H9 (cell line): ENCODE measurements at regions not wholly inside any gene's neighbourhood (a gene's known extent, or its start where the extent isn't known, plus 50 kb on each side); places are given as distances from the start of the nearest gene placed in this dataset.

ENCODE experiments used
- DNase-seq: peaks from one replicate; pipeline ENCODE4 v3.0.0-alpha.2; 2017
- H2AFZ ChIP-seq: one replicate; pipeline ENCODE4 v1.6.1; 2013; ENCODE audit warnings: mild to moderate bottlenecking, low read length, control low read depth, moderate library complexity
- H2AK5ac ChIP-seq: 2 replicates; pipeline ENCODE4 v1.6.1; 2013; ENCODE audit warnings: low read length, control low read depth, mixed read lengths; ENCODE audit not compliant: insufficient read length
- H2BK120ac ChIP-seq: one replicate; pipeline ENCODE4 v1.6.1; 2013; ENCODE audit warnings: low read depth, mild to moderate bottlenecking, low read length, control low read depth, inconsistent platforms; ENCODE audit not compliant: poor library complexity, severe bottlenecking
- H2BK12ac ChIP-seq: 2 replicates; pipeline ENCODE4 v1.6.1; 2013; ENCODE audit warnings: low read length, control low read depth, mixed read lengths, low read depth; ENCODE audit not compliant: insufficient read length
- H2BK15ac ChIP-seq: 2 replicates; pipeline ENCODE4 v1.6.1; 2013; ENCODE audit warnings: low read depth, low read length, control low read depth
- H2BK20ac ChIP-seq: one replicate; pipeline ENCODE4 v1.6.1; 2013; ENCODE audit warnings: low read depth, mild to moderate bottlenecking, low read length, control low read depth, inconsistent platforms; ENCODE audit not compliant: poor library complexity, severe bottlenecking
- H2BK5ac ChIP-seq: 2 replicates; pipeline ENCODE4 v1.6.1; 2013; ENCODE audit warnings: low read length, control low read depth, mixed read lengths; ENCODE audit not compliant: insufficient read length
- H3K14ac ChIP-seq: 2 replicates; pipeline ENCODE4 v1.6.1; 2013; ENCODE audit warnings: low read length, control low read depth; ENCODE audit not compliant: insufficient read depth
- H3K18ac ChIP-seq: 2 replicates; pipeline ENCODE4 v1.6.1; 2013; ENCODE audit warnings: low read depth, mild to moderate bottlenecking, mixed read lengths, low read length, control low read depth; ENCODE audit not compliant: insufficient read length
- H3K23ac ChIP-seq: 2 replicates; pipeline ENCODE4 v1.6.1; 2013; ENCODE audit warnings: low read length, control low read depth, mixed read lengths, low read depth; ENCODE audit not compliant: insufficient read length
- H3K23me2 ChIP-seq: 2 replicates; pipeline ENCODE4 v1.6.1; 2013; ENCODE audit warnings: low read depth, mild to moderate bottlenecking, mixed read lengths, low read length, control low read depth; ENCODE audit not compliant: insufficient read length, poor library complexity, severe bottlenecking
- H3K27ac ChIP-seq: 2 replicates; pipeline ENCODE4 v1.5.1; 2013; ENCODE audit warnings: low read length, control low read depth, mixed read lengths, low read depth; ENCODE audit not compliant: insufficient read length
- H3K27me3 ChIP-seq: 2 replicates; pipeline ENCODE4 v1.6.1; 2013; ENCODE audit warnings: low read length, control low read depth, inconsistent platforms; ENCODE audit not compliant: insufficient read depth
- H3K4ac ChIP-seq: 2 replicates; pipeline ENCODE4 v1.6.1; 2013; ENCODE audit warnings: low read depth, mild to moderate bottlenecking, control low read depth, inconsistent platforms, low read length, moderate library complexity
- H3K4me1 ChIP-seq: 2 replicates; pipeline ENCODE4 v1.6.1; 2013; ENCODE audit warnings: low read length, control low read depth, inconsistent platforms; ENCODE audit not compliant: insufficient read depth
- H3K4me2 ChIP-seq: 2 replicates; pipeline ENCODE4 v1.6.1; 2013; ENCODE audit warnings: low read length, control low read depth, mixed read lengths; ENCODE audit not compliant: insufficient read length, insufficient read depth
- H3K56ac ChIP-seq: 2 replicates; pipeline ENCODE4 v1.6.1; 2013; ENCODE audit warnings: low read depth, mild to moderate bottlenecking, mixed read lengths, low read length, control low read depth; ENCODE audit not compliant: insufficient read length
- H3K79me1 ChIP-seq: 2 replicates; pipeline ENCODE4 v1.6.1; 2013; ENCODE audit warnings: low read depth, mild to moderate bottlenecking, moderate library complexity, low read length, control low read depth, inconsistent platforms; ENCODE audit not compliant: insufficient read depth, poor library complexity, severe bottlenecking
- H3K79me2 ChIP-seq: 2 replicates; pipeline ENCODE4 v1.6.1; 2013; ENCODE audit warnings: low read length, control low read depth, inconsistent platforms; ENCODE audit not compliant: insufficient read depth
- H3K9ac ChIP-seq: 2 replicates; pipeline ENCODE4 v1.6.1; 2013; ENCODE audit warnings: low read length, control low read depth, mixed read lengths; ENCODE audit not compliant: insufficient read length; ENCODE audit errors: extremely low read depth
- H3K9me3 ChIP-seq: one replicate; pipeline ENCODE4 v1.6.1; 2013; ENCODE audit warnings: low read depth, low read length, inconsistent platforms; ENCODE audit not compliant: control insufficient read depth
- H3T11ph ChIP-seq: one replicate; pipeline ENCODE4 v1.6.1; 2013; ENCODE audit warnings: mild to moderate bottlenecking, low read length, control low read depth, inconsistent platforms
- H4K20me1 ChIP-seq: one replicate; pipeline ENCODE4 v1.6.1; 2013; ENCODE audit not compliant: control insufficient read depth, insufficient read length, insufficient read depth
- H4K5ac ChIP-seq: 2 replicates; pipeline ENCODE4 v1.6.1; 2013; ENCODE audit warnings: low read depth, mild to moderate bottlenecking, mixed read lengths, low read length, control low read depth; ENCODE audit not compliant: insufficient read length
- H4K8ac ChIP-seq: replicated peaks from 2 replicates; pipeline ENCODE4 v1.6.1; 2013; ENCODE audit warnings: low read length, control low read depth, mixed read lengths, low read depth; ENCODE audit not compliant: insufficient read length
- H4K91ac ChIP-seq: 2 replicates; pipeline ENCODE4 v1.6.1; 2013; ENCODE audit warnings: low read depth, mild to moderate bottlenecking, moderate library complexity, mixed read lengths, low read length, control low read depth; ENCODE audit not compliant: insufficient read length
- H3K27ac Mint-ChIP-seq, 3 experiments: 2 replicates in 2 of 3; 3 replicates in 1 of 3; pipeline ENCODE4 v1.8.0; 2020 to 2021; ENCODE audit warnings: mixed read lengths in 3 of 3, mild to moderate bottlenecking in 1 of 3, moderate library complexity in 1 of 3
- H3K27me3 Mint-ChIP-seq: 2 replicates; pipeline ENCODE4 v1.8.0; 2021; ENCODE audit warnings: low read depth, mild to moderate bottlenecking, moderate library complexity, mixed read lengths
- H3K36me3 Mint-ChIP-seq, 3 experiments: 2 replicates in 2 of 3; 3 replicates in 1 of 3; pipeline ENCODE4 v1.8.0; 2020 to 2021; ENCODE audit warnings: low read depth in 3 of 3, mixed read lengths in 3 of 3; ENCODE audit not compliant: insufficient read depth in 1 of 3
- H3K4me1 Mint-ChIP-seq, 2 experiments: 2 replicates each; pipeline ENCODE4 v1.8.0; 2020; ENCODE audit warnings: mixed read lengths in 2 of 2
- H3K4me3 Mint-ChIP-seq, 2 experiments: 2 replicates in 1 of 2; 3 replicates in 1 of 2; pipeline ENCODE4 v1.8.0; 2020 to 2021; ENCODE audit warnings: mild to moderate bottlenecking in 2 of 2, mixed read lengths in 2 of 2, moderate library complexity in 1 of 2
- H3K9me3 Mint-ChIP-seq, 2 experiments: 2 replicates in 1 of 2; 3 replicates in 1 of 2; pipeline ENCODE4 v1.8.0; 2020; ENCODE audit warnings: mild to moderate bottlenecking in 2 of 2, mixed read lengths in 2 of 2, moderate library complexity in 1 of 2
- CTCF ChIP-seq: fragments of 200-600 bp; sonication (generic); conservative IDR thresholded peaks from 3 replicates; pipeline ENCODE4 v1.8.0; 2021; ENCODE audit warnings: antibody characterized with exemption, mild to moderate bottlenecking
- WGBS: extraction: QIAGEN DNeasy Blood & Tissue Kit; methylation state at CpG from one replicate; pipeline ENCODE4 v1.1.7; 2013; ENCODE audit warnings: missing lambda C conversion rate, low lambda C conversion rate, mixed read lengths; ENCODE audit not compliant: insufficient read length; ENCODE audit errors: extremely low coverage; 5-methylcytosine and 5-hydroxymethylcytosine counted together

DNA sequence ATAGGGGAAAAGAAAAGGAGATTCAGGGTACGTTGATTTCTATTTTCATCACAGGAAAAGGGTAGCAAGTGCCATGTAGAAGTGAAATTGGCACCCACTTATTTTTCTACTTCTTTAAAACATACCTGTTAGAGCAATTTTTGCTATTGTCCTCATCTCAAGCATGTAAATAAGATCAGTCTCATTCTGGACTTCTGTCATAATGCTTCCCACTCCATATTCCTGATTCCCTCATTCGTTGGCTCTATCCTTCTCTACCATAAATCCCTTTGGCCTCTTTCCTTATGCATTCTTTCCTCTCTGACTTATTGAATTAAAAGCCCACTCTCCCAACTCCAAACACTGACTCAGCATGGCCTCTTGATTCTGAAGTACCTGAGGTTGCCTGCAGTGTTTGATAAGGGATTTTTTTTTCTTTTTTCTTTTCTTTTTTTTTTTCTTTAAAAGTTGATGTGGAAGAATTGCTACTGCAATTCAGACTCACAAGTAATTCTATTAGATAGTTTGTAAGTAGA is 465.7 kb downstream of the SLITRK6 start:
- Histone ChIP-seq H4K91ac (no peak overlapping the region), H3K79me1 (no peaks in the 10 kb centered on the region), H3K79me2 (no peaks in the 10 kb centered on the region), H4K5ac (no peak overlapping the region), H3K23ac (no peak overlapping the region), H2AFZ (no peak overlapping the region), H3K9me3 (no peaks in the 10 kb centered on the region), H3K4me2 (no peak overlapping the region), H3K9ac (no peak overlapping the region), H2BK20ac (no peak overlapping the region), H3K14ac (no peak overlapping the region), H3K56ac (no peak overlapping the region), H2BK12ac (no peak overlapping the region), H2AK5ac (no peak overlapping the region), H2BK5ac (no peak overlapping the region), H3K4ac (no peak overlapping the region), H3K4me1 (no peaks in the 10 kb centered on the region), H3K27ac (no peak overlapping the region), H4K20me1 (no peaks in the 10 kb centered on the region), H4K8ac (no peak overlapping the region), H3T11ph (no peak overlapping the region), H3K18ac (no peak overlapping the region), H2BK15ac (no peak overlapping the region), H3K23me2 (no peaks in the 10 kb centered on the region), H3K27me3 (no peaks in the 10 kb centered on the region), H2BK120ac (no peak overlapping the region)
- no CpG with 5 or more reads among the region's 2 CpGs for WGBS
- Mint-ChIP-seq H3K27me3 (no peaks in the 10 kb centered on the region), H3K36me3 (no peaks in the 10 kb centered on the region), H3K4me3 (no peak overlapping the region), H3K4me1 (no peaks in the 10 kb centered on the region), H3K27ac (no peak overlapping the region), H3K9me3 (no peaks in the 10 kb centered on the region)
- DNase-seq = no peak
- TF ChIP-seq CTCF = no peak
